Heart left ventricle (tissue), 16 donors: ENCODE measurements at regions not wholly inside any gene's neighbourhood (a gene's known extent, or its start where the extent isn't known, plus 50 kb on each side); places are given as distances from the start of the nearest gene placed in this dataset.

Experiments used
- ATAC-seq, 4 donors: fragments of 200-7000 bp; cut with Tn5 transposase; one replicate each; pipeline ENCODE4 v1.9.1; 2020 to 2022; ENCODE audit warnings: moderate library complexity in 4 of 4, mild to moderate bottlenecking in 3 of 4, moderate number of reproducible peaks in 1 of 4
- DNase-seq, 5 donors: peaks; one replicate each; pipeline ENCODE4 v3.0.0-alpha.2; 2020
- H3K27ac ChIP-seq, 12 donors: fragments of 200-600 bp; sonication (generic) in 4 of 12; one replicate each; pipeline versions ENCODE4 v1.5.0 to v1.8.0; 2016 to 2022; ENCODE audit warnings: mild to moderate bottlenecking in 2 of 12
- H3K27me3 ChIP-seq, 9 donors: fragments of 200-600 bp; sonication (generic) in 2 of 9; one replicate each; pipeline versions ENCODE4 v1.5.1 to v1.8.0; 2016 to 2022; ENCODE audit warnings: mild to moderate bottlenecking in 3 of 9
- H3K36me3 ChIP-seq, 9 donors: fragments of 200-600 bp; sonication (generic) in 2 of 9; one replicate each; pipeline versions ENCODE4 v1.5.0 to v1.8.0; 2018 to 2022; ENCODE audit warnings: mild to moderate bottlenecking in 2 of 9
- H3K4me1 ChIP-seq, 12 donors: fragments of 200-600 bp; sonication (generic) in 4 of 12; one replicate each; pipeline versions ENCODE4 v1.5.0 to v1.8.0; 2016 to 2022; ENCODE audit warnings: mild to moderate bottlenecking in 3 of 12
- H3K4me3 ChIP-seq, 12 donors: fragments of 200-600 bp; sonication (generic) in 4 of 12; one replicate each; pipeline versions ENCODE4 v1.5.0 to v1.8.0; 2017 to 2022; ENCODE audit warnings: mild to moderate bottlenecking in 9 of 12, moderate library complexity in 4 of 12
- H3K9me3 ChIP-seq, 12 donors: fragments of 200-600 bp; sonication (generic) in 4 of 12; one replicate each; pipeline versions ENCODE4 v1.5.0 to v1.8.0; 2016 to 2022; ENCODE audit warnings: mild to moderate bottlenecking in 1 of 12
- POLR2A ChIP-seq, 2 donors: fragments of 450-650 bp; IDR thresholded peaks; one replicate each; pipeline ENCODE4 v1.6.1; 2017; ENCODE audit warnings: antibody characterized with exemption in 2 of 2, mild to moderate bottlenecking in 2 of 2, moderate library complexity in 2 of 2
- WGBS, 4 donors: extraction: QIAGEN DNeasy Blood & Tissue Kit in 2 of 4; methylation state at CpG; one replicate each; pipeline versions ENCODE4 v1.1.5 to v1.1.7; 2013 to 2018; 5-methylcytosine and 5-hydroxymethylcytosine counted together
- intact Hi-C, 10 donors: fragments of 100-400 bp; cut with DNase I; formaldehyde crosslinking; loops; one replicate each; pipeline versions ENCODE4 v1.11.1 to v1.14.2; 2022
- TF ChIP-seq, protein P1 (sequence below), 12 donors: fragments of 200-600 bp; sonication (generic) in 4 of 12; IDR thresholded peaks; one replicate each; pipeline versions ENCODE4 v1.5.0 to v1.8.0; 2018 to 2022; ENCODE audit warnings: antibody characterized with exemption in 12 of 12, mild to moderate bottlenecking in 5 of 12
- donor health status: ischemic (EF 13 %, LVEDD 7.1; RV severe dilation, severe dysfunction).
- donor health status: healthy with polysubstance abuse.
- donor health status: DM: no; HTN: yes; CAD: no.
- donor health status: DM: no; HTN: no; CAD: no.
- donor health status: ischemic (EF 25% LVEDD 6.9; RV normal size, moderate dysfunction).
- donor health status: ischemic (EF 25% LVEDD 5.7; RV mildly dilated, moderate dysfunction).
- donor health status: healthy.
- donor health status: DM: yes; HTN: yes; CAD: no.
- donor health status: ischemic (EF 35%, LVEDD 5.7; RV mildly dilated, moderate dysfunction).
- donor health status: nonischemic (EF 11% LVEDD 7.7; RV severe dilation, severe dysfunction).
- donor health status: DM: yes; HTN: yes; CAD: no.
- donor health status: PGD.
- donor health status: ischemic (EF 29% LVEDD 5.4; RV normal size, mild dysfunction).
- donor health status: nonischemic (EF 23%, LVEDD 6.1; RV moderate dilation, normal function).

DNA sequence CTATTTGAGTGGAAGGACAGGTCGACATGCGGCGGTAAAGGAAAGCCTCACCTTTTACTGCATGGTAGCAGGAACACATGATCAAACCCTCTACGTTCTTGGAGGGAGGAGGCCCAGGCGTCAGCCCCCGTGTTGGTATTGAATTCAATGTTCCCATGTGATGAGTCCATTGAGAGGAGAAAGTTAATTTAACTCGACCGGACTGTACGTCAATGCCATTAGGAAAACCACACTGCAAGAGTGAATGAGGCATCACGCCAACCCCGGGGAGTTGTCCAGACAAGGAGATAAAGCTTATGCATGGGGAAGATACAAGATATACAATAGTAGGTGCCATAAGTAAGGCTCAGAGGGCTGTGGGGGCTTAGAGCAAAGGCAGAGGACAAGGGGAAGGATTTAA is 213.9 kb upstream of the ECI2 start:
- intact Hi-C loops, result loop anchor here in 2 of 10 donors (5.0 to 10.0 kb wide), 2 partner anchors 53 to 425 kb away; partner anchors contain the start of gene CDYL (in 1 of the 2)

DNA sequence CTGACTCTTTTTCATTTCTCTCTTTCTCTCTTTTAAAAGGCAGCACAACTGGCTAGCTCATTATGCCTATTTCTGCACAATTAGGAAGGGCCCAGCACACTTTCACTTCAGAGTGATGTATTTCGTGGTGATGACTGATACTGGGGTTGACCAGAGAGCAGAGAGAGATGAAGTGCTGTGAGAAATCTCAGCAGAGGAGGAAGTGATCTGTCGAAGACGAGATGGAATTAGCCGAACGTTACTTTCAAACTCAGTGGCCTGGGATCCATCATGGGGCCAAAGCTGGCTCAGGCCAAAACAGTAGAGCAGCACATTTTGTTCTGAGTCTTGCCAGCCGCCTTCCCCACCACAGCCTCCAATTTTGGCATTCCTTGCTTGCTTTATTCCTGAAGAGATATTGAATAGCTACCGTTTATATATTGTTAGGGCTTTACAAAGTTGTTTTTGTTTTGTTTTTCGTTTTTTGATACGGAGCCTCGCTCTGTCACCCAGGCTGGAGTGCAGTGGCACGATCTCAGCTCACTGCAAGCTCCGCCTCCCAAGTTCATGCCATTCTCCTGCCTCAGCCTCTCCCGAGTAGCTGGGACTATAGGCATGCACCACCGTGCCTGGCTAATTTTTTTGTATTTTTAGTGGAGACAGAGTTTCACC is 213.2 kb upstream of the ECI2 start:
- DNase-seq, result no peak
- Histone ChIP-seq H3K27ac (peak overlapping the region in 4 of 12 donors; percentile 66 to 93 (median 84)), H3K36me3 (peaks cover 0 to 4% (median 0%) of the 10 kb centered on the region in 9 donors), H3K9me3 (no peaks in the 10 kb centered on the region), H3K27me3 (no peaks in the 10 kb centered on the region), H3K4me3 (no peak overlapping the region), H3K4me1 (peaks cover 0 to 52% (median 24%) of the 10 kb centered on the region in 12 donors)
- no peak for TF ChIP-seq POLR2A (IDR thresholded peaks at IDR 0.05)
- TF ChIP-seq, protein P1, sequence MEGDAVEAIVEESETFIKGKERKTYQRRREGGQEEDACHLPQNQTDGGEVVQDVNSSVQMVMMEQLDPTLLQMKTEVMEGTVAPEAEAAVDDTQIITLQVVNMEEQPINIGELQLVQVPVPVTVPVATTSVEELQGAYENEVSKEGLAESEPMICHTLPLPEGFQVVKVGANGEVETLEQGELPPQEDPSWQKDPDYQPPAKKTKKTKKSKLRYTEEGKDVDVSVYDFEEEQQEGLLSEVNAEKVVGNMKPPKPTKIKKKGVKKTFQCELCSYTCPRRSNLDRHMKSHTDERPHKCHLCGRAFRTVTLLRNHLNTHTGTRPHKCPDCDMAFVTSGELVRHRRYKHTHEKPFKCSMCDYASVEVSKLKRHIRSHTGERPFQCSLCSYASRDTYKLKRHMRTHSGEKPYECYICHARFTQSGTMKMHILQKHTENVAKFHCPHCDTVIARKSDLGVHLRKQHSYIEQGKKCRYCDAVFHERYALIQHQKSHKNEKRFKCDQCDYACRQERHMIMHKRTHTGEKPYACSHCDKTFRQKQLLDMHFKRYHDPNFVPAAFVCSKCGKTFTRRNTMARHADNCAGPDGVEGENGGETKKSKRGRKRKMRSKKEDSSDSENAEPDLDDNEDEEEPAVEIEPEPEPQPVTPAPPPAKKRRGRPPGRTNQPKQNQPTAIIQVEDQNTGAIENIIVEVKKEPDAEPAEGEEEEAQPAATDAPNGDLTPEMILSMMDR (IDR thresholded peaks at IDR 0.05), result no peak
- 71 to 75% (median 72%) methylated on average over 14 of the region's 14 CpGs for WGBS, 4 donors
- ATAC-seq, result no peak
- intact Hi-C loops, result loop anchor here in 2 of 10 donors (5.0 to 10.0 kb wide), 2 partner anchors 54 to 426 kb away; partner anchors contain the start of gene CDYL (in 1 of the 2)

More for the DNA sequence above, 213.9 kb upstream of the ECI2 start:
- Histone ChIP-seq H3K4me1 (peaks cover 0 to 44% (median 24%) of the 10 kb centered on the region in 12 donors), H3K27ac (peak overlapping the region in 2 of 12 donors; percentile 32 to 66), H3K4me3 (no peak overlapping the region), H3K9me3 (no peaks in the 10 kb centered on the region), H3K27me3 (no peaks in the 10 kb centered on the region), H3K36me3 (peaks cover 0 to 2% (median 0%) of the 10 kb centered on the region in 9 donors)
- no peak for ATAC-seq
- TF ChIP-seq, protein P1 (IDR thresholded peaks at IDR 0.05), result no peak
- no peak for TF ChIP-seq POLR2A (IDR thresholded peaks at IDR 0.05)
- no peak for DNase-seq
- WGBS, 4 donors, result 87 to 93% (median 91%) methylated on average over 11 of the region's 11 CpGs

DNA sequence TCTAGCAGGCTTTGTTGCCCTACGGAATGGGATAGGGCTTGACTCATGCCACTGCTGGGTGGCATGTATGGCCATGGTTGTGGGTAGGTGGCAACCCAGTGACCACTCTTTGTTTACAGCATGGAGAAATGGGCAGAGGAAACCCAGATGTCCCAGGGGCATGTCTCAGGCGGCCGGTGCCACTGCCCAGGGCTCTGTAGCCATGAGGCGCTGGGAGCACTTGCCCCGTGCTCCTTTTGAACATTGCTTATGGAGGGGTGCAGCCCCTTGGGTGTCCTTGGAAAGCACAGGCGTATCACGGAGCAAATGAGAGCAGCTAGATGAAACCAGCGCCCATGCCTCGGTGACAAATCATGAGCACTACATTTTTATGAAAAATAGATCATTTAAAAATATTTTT is 212.5 kb upstream of the ECI2 start:
- WGBS, 4 donors, result 96 to 98% (median 97%) methylated on average over 9 of the region's 9 CpGs
- H3K4me1 ChIP-seq, result peaks cover 0 to 53% (median 24%) of the 10 kb centered on the region in 12 donors
- DNase-seq, result no peak

More for the DNA sequence above, 212.5 kb upstream of the ECI2 start:
- H3K27ac ChIP-seq, result peak overlapping the region in 7 of 12 donors; percentile 72 to 93 (median 90)
- no peaks in the 10 kb centered on the region for H3K27me3 ChIP-seq
- ATAC-seq, result no peak
- H3K4me3 ChIP-seq, result no peak overlapping the region
- intact Hi-C loops, result loop anchor here in 2 of 10 donors (5.0 to 10.0 kb wide), 2 partner anchors 54 to 427 kb away; partner anchors contain the start of gene CDYL (in 1 of the 2)
- no peaks in the 10 kb centered on the region for H3K9me3 ChIP-seq
- peaks cover 0 to 4% (median 0%) of the 10 kb centered on the region in 9 donors for H3K36me3 ChIP-seq
- TF ChIP-seq POLR2A (IDR thresholded peaks at IDR 0.05), result no peak
- TF ChIP-seq, protein P1 (IDR thresholded peaks at IDR 0.05), result no peak
